ENCODE measurements at regions not wholly inside any gene's neighbourhood (a gene's known extent, or its start where the extent isn't known, plus 50 kb on each side); places are given as distances from the start of the nearest gene placed in this dataset.
"Not testable (repeated sequence)": the region's sequence is repeated elsewhere in the genome, so short reads cannot be mapped to it uniquely, and the experiment has no call there.

GRCh38 chr7:27457603-27458565, 204.8 kb downstream of the HIBADH start:
- TF ChIP-seq CTCF (IDR thresholded peaks at IDR 0.05; ENCODE audit: low read depth, low read length, poor library complexity, severe bottlenecking); EZH2phosphoT487 (IDR thresholded peaks at IDR 0.05; ENCODE audit: borderline replicate concordance, low read length): not testable (repeated sequence)
